Cerebellar cortex (tissue), 1 donor: ENCODE measurements at regions not wholly inside any gene's neighbourhood (a gene's known extent, or its start where the extent isn't known, plus 50 kb on each side); places are given as distances from the start of the nearest gene placed in this dataset.
"Not testable (repeated sequence)": the region's sequence is repeated elsewhere in the genome, so short reads cannot be mapped to it uniquely, and the experiment has no call there.

Source experiments
- DNase-seq: peaks from one replicate; pipeline ENCODE4 v3.0.0-alpha.2; 2015; ENCODE audit warnings: low spot score

- no peak for DNase-seq
These were observed 275.6 kb downstream of the CETN3 start for GRCh38 chr5:90133941-90134340.

GRCh38 chr5:90131383-90132133 is 278.0 kb downstream of the CETN3 start:
- DNase-seq, result no peak

DNA sequence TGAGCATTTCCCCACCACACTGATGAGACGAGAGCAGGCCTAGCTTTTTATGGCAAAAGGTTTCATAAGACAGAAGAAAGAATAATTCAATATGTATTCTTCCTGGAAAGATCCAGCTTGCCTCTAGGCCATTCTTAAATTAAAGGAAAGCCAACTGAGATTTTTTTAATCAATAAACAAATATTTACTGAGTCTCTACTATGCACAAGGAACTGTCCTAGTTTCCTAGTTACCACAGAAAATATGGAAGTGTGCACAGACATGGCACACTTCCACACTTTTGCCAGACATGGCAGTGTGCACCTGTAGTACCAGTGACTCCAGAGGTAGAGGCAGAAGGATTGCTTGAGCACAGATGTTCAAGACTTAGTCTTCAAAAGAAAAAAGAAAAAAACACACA is 281.0 kb downstream of the CETN3 start:
- no peak for DNase-seq

- DNase-seq, result no peak
These were observed 290.0 kb downstream of the CETN3 start for GRCh38 chr5:90119531-90119971.

DNA sequence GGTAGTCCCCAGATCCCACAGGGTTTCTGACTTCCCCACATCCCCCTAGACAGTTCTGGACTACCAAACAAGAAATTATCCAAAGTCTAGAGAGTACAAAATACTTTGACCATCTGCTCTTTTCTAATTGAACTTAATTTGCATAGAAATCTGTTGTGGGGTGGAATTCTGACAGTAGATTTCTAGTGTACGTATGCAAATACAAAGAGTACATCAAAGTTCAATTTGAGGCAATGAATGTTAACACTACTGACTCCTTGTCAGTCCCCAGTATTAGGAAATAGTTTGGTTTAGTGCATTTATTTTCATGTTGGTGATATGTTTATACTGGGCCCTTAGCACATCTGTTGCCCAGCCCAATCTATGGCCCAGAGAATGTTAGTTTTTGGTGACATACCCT is 292.6 kb downstream of the CETN3 start:
- no peak for DNase-seq

- DNase-seq, result no peak
These were observed 296.4 kb downstream of the CETN3 start for GRCh38 chr5:90113108-90113507.

DNA sequence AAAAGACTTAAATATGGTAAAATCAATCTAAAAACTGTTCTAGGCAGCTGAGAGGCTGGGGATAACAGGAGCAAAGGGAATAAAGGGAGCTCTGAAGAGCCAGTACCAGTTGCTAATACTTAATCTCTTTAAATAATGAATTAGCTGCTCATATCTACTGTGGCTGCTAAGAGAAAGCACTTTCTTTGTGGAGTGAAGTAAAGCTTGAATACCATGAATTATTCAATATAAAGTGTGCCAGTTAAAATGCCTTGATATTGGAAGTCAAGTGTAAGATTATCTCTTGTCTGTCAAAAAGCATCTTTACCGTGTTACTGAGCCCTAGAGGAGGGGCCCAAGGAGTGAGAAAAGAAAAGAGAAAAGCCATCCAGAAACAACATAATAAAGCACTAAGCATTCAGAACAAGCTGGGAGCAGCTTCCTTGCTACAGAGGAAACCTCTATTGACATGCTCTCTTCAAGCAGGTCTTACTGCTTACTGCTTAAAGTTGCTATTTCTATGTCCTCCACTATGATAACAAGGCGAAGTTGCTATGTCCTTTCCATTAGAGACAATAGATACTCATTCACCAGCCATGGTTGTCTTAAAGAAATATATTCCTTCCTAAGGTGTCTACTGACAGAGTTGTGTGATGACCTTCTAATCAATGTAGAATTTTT is 297.4 kb downstream of the CETN3 start:
- DNase-seq, result no peak

DNA sequence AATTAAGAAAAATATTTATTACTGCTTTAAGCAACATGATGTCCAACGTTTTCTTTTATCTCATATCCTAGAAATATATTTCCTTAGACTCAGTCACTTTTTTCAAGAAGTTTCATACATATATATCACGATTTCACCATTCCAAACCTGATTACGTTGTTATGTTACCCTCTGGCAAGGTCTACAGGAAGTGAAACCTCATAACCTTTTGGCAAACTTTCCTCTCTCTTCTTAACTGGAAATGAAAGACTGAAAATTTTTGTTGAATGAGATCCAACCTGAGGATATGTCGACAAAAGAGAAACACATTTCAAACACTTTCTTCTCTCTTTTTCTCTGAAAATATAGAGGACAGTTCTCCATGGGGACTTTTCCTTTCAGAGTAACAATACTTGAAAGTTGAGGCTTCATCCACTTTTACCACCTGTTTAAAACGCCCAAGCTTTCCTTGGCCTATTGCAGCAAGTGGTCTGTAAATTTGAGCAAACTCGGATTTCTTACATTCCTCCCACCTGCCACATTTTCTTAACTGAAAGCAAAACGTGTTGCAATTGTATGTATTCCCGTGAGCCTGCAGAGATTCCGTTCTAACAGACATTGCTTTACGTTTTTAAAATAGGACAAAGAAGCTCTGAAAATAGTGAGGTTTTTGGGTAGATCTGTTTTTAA is 298.1 kb downstream of the CETN3 start:
- DNase-seq, result no peak

GRCh38 chr5:90109285-90109684 is 300.3 kb downstream of the CETN3 start:
- no peak for DNase-seq

- DNase-seq, result no peak
These were observed 310.5 kb downstream of the CETN3 start for GRCh38 chr5:90099099-90099498.

DNA sequence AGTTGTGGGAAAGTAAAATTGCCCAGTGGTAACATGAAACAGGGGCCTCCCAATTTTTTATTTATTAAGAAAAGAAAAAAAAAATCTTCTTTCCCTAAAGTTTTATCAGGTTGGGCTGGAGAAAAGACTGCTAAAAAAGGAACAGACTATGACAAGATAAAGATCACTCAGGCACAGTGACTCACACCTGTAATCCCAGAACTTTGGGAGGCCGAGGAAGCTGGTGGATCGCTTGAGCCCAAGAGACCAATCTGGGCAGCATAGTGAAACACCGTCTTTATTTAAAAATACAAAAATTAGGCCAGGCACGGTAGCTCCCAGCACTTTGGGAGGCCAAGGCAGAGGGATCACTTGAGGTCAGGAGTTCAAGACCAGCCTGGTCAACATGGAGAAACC is 312.5 kb downstream of the CETN3 start:
- no peak for DNase-seq

GRCh38 chr5:90096415-90097081 is 313.0 kb downstream of the CETN3 start:
- no peak for DNase-seq

- DNase-seq, result no peak
These were observed 314.1 kb downstream of the CETN3 start for GRCh38 chr5:90095292-90096060.

GRCh38 chr5:90093751-90094485 is 315.6 kb downstream of the CETN3 start:
- DNase-seq, result no peak

DNA sequence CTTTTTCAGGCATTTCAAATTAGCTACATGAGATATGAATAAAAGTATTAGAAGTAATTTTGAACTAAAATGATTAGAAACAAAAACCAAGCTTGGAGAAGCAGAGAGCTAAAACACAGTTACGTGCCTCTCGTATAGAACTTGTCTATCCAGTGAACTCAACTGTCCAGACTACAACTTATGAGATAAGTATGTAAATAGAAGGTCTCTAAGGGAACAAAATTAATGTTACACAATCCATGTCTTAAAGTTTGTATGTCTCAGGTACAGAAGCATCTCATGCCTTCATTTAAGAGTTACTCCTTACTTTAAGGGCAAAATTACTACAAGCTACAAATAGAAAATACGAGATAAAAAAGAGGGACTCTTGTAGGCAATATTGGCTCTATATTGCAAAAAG is 316.8 kb downstream of the CETN3 start:
- no peak for DNase-seq

DNA sequence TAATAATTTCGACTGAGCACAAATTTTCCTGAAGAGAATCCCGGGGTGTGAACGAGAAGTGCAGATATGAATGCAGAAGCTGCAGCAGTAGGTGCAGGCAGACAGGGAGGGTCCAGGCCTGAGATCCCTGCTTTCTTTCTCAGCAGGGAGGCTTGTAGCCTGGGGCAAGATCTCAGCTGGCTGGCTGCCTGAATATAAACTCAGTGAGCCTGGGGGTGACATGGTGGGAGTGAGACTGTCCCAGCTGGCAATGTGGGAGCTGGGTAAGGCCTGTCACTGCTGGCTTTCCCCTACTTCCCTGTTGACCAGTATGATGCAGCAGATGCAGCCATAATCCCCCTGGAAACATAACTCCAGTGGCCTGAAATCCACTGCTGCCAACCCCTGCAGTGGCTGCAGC is 325.2 kb downstream of the CETN3 start:
- no peak for DNase-seq

DNA sequence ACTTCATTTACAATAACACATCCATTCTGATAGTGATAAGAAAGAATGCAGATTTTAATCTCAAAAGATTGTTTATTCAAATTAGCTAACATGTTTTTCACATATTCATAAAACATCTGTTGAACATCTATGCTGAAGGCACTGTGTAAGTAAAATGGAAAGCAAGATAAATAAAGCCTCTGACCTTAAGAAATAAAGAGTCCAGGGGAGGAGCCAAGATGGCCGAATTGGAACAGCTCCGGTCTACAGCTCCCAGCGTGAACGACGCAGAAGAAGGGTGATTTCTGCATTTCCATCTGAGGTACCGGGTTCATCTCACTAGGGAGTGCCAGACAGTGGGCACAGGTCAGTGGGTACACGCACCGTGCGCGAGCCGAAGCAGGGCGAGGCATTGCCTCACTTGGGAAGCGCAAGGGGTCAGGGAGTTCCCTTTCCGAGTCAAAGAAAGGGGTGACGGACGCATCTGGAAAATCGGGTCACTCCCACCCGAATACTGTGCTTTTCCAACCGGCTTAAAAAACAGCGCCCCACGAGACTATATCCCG is 336.5 kb downstream of the CETN3 start:
- not testable (repeated sequence) for DNase-seq

DNA sequence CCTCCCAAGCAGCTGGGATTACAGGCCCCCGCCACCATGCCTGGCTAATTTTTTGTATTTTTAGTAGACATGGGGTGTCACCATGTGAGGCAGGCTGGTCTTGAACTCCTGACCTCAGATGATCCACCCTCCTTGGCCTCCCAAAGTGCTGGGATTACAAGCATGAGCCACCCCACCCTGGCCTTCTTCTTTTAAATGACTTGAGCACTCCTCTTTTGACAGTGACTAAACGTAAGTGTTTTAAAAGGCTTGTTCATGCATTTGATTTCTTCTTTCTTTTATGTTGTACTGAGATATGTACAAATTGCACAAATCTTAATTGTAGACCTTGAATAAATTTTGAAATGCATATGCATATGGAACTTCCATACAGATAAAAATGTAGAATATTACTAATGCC is 337.9 kb downstream of the CETN3 start:
- DNase-seq, result no peak

GRCh38 chr5:90071066-90071465 is 338.5 kb downstream of the CETN3 start:
- no peak for DNase-seq

DNA sequence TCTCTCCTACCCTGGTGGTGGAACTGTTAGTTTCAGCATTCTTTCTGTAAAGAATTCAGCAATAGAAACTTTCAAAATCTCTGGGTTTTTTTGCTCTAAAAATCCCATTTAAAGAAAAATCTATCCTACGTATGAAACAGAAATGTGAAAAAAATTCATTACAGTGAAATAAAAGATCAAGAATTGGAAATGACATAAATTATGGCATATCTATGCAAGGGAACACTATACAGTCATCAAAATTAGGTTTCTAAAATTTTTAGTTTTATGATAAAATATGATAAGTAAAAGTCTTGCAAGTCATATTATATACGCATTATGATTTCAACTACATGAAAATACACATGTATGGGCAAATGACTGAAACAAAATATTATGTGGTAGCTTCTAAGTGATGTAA is 342.6 kb downstream of the CETN3 start:
- no peak for DNase-seq
